ENCODE measurements at regions not wholly inside any gene's neighbourhood (a gene's known extent, or its start where the extent isn't known, plus 50 kb on each side); places are given as distances from the start of the nearest gene placed in this dataset.
A peak's percentile ranks its signal among the peaks of the same experiment; 100 is the strongest.
"Not testable (repeated sequence)": the region's sequence is repeated elsewhere in the genome, so short reads cannot be mapped to it uniquely, and the experiment has no call there.

GRCh38 chr7:106713452-106713851, 52.5 kb upstream of the CCDC71L start:
- not testable (repeated sequence) for DNase-seq (ENCODE audit: low spot score); FAIRE-seq

- not testable (repeated sequence) for DNase-seq (ENCODE audit: low spot score); FAIRE-seq
Measured at GRCh38 chr7:106714590-106715442, 53.9 kb upstream of the CCDC71L start.

- FAIRE-seq (peak; percentile 40), DNase-seq (ENCODE audit: low spot score) (no peak)
Measured at GRCh38 chr7:106715730-106716129, 54.8 kb upstream of the CCDC71L start.

DNA sequence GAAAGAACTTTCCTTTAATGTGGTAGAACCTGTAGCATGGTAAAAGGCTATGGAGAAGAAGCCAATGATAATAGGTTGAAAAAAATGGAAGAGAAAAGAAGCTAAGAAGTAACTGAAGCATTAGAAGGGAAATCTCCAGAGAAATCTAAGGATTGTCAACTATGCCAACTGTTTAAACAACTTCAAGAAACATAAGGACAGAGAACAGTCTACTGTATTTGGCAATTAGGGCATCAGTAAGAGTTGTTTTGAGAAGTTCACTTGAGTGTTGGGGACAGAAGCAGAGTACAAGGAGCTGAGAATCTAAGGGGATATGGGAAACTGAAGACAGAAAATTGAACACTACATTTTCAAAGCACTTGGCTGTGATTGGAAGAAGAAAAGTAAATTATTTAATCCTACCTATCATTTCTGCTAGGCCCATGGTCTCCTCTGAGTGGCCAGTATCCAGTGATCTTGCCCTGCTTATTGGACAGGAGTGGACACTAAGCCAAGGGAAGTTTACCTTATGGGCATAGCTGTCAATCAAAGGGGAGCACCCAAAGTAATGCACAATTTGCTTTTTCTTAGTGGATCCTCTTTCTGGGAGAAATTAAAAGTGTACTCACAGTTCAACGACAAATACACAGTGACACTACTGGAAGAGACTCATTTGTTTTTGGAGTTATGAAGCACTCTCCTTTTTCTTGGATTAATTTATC, 56.4 kb upstream of the CCDC71L start:
- FAIRE-seq (no peak), DNase-seq (ENCODE audit: low spot score) (no peak)

GRCh38 chr7:106717955-106718871, 57.3 kb upstream of the CCDC71L start:
- peak; percentile 87 for DNase-seq (ENCODE audit: low spot score)
- FAIRE-seq: no peak

GRCh38 chr7:106720641-106721040, 59.7 kb upstream of the CCDC71L start:
- DNase-seq (ENCODE audit: low spot score) (no peak), FAIRE-seq (no peak)

DNA sequence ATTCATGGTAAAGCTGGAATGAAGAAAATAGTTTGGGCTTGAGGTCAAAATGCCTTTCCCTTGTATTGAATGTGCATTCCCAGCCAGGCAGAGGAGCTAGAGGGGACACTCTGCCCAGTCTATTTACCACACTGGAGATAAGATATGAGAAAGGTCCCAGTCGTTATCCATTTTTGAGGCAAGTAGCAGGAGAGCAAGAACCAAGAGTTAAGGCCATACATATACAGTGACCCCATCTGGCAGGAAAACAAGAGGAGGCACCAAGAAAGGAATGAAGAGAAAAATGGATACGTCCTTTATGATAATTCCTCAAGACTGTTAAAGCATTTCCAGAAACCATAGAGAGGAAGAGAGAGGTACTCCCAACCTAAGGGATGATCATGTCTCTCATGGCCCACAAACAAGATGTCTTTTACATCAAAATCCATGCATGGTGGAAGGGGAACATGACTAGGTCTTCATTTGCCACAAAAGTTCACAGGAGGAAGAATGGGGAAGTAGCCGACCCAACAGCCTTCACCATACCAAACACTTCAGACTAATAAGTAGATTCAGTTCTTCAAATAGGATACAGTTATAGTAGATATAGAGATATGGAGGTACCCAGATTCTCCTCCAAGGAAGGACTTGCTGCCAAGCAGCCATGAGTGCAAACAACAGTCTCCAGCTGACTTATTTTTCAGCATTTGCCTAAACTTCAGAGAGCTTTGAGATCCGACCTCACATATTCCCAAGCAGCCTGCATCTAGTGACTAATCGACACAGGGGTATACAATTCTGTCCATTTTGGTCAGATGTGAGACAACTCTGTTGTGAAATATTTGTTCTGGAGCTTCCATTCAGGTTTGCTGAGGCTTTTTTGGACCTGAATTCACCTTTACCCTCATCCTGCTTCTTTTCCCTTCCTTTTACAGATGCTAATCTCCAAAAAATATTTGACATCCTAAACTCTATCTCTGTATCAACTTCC, 61.1 kb upstream of the CCDC71L start:
- no peak for FAIRE-seq

DNA sequence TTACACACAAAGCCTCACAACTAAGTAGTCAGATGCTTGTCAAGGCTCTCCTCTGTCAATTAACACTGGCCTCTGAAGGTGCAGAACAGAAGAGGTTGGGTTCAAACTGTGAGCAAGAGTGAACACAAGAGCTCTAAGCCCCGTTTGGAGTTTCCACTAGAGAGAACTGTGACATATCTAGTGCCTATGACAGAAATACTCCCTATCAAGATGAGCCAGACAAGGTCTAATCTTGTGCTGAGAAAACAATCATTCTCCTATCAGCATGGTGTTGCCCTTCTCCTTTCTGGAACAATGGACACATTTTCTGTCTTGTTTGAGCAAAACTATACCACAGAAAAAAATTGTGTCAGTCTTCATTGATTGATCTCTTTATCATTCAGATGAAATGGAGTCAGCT, 62.4 kb upstream of the CCDC71L start:
- DNase-seq (ENCODE audit: low spot score): no peak
- no peak for FAIRE-seq

More for the DNA sequence above, 61.1 kb upstream of the CCDC71L start:
- DNase-seq (ENCODE audit: low spot score): no peak

DNA sequence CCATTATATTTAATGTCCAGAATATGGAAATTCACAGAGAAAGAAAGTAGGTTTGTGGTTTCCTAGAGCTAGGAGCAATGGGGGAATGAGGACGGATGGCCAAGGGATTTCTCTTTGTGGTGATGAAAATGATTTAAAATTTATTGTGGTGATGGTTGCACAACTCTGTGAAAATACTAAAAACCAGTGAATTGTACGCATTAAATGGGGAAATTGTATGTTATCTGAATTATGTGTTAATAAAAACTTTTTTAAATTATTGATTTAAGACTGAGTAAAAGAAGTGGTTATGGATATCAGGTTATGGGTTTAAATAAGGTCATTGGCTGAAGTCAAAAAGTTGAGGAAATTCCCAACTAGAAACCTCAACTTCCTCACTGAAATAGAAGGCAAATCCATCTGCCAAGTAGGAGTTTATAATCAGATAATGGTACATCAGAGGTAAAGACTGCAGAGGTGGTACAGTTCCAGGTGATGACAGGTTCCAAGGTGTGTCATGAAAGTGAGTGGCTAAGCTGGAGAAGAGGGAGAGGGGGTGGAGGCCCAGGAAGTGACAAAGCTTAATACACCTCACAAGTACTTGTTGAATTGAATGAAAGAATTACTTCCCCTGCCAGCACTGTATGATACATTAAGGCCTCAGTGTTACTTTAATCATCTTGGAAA, 68.9 kb upstream of the CCDC71L start:
- DNase-seq (ENCODE audit: low spot score) (no peak), FAIRE-seq (no peak)

DNA sequence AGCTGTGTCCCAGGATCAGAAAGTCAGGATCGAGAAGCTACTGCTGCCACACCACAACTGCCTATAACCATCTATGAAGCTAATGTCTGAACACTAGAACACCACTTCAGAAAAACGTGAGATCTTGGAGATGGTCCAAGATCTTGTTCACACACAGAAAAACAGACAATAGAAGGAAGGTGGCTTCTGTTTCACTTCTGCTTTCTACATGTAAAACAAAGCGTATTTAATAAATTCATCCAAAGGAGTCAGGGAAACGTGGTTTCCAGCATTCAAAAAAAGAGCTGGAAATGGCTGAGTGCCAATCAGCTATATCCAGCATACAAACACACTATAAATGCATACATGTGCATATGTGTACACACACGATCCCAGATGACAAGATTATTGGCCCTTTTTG, 70.2 kb upstream of the CCDC71L start:
- DNase-seq (ENCODE audit: low spot score) (no peak), FAIRE-seq (no peak)

DNA sequence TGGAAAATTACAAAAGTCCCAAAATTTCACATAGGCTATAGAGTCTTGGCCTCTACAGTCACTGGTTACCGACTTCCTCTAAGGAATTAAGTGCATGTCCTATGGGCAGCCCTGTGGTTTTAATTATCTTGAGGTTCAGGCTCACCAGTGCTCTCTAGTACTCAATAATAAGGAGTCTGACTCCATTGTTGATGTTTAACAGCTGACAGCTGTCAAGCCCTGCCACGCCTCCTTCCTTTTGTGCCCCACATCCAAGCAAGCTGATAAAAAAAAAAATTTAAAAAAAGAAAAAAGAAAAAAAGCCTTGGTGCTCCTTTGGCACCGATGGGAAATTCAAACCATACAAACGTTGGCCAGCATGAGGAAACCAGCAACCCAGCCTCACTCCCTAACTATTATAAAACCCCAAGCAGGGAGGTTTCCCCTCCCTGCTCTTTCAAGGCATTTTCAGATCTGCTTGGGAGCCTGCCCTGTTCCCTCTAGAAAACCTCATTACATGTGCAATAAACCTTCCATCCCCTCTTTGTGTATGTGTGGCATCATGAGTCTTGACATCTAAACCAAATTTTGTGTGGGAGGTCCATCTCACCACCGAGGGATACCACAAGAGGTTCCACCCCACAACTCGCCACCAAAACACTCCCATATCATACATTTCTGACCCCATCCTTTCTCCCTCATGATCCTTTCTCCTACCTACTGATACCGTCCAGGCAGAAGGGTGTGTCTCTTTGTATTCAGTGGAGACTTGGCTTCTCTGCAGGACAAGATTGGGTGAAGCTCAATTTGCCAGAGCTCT, 70.9 kb upstream of the CCDC71L start:
- DNase-seq (ENCODE audit: low spot score) (no peak), FAIRE-seq (no peak)

DNA sequence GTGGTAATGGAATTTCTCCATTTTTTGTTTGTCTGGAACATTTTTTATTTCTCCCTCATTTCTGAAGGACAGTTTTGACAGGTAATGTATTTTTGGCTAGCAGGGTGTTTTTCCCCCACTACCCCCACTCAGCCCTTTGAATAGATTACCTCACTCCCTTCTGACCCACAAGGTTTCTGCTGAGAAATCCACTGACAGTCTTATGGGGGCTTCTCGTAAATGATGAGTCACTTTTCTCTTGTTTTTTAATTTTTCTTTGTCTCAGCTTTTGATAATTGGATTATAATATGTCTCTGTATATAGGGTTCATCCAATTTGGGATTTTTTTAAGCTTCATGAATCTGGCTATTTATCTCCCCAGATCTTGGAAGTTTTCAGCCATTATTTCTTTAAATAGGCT, 74.7 kb upstream of the CCDC71L start:
- FAIRE-seq (no peak), DNase-seq (ENCODE audit: low spot score) (no peak)

- no peak for DNase-seq (ENCODE audit: low spot score)
- no peak for FAIRE-seq
Measured at GRCh38 chr7:106736123-106736507, 75.2 kb upstream of the CCDC71L start.

GRCh38 chr7:106736508-106737201, 75.7 kb upstream of the CCDC71L start:
- DNase-seq (ENCODE audit: low spot score) (peak; percentile 59), FAIRE-seq (no peak)

GRCh38 chr7:106737202-106737562, 76.2 kb upstream of the CCDC71L start:
- FAIRE-seq: no peak
- no peak for DNase-seq (ENCODE audit: low spot score)

DNA sequence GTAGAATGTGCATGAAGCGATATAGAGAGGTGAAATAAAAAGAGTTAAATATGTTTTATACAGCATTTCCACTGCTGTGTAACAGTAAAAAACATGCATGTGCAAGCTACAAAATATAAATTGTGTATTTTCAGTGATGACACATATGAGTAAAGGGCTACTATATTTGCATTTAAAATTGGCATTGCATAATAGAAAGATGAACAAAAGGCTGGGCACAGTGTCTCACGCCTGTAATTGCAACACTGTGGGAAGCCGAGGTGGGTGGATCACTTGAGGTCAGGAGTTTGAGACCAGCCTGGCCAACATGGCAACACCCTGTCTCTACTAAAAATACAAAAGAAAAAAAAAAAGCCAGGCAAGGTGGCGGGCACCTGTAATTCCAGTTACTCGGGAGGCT, 79.8 kb upstream of the CCDC71L start:
- no peak for DNase-seq (ENCODE audit: low spot score)
- no peak for FAIRE-seq

DNA sequence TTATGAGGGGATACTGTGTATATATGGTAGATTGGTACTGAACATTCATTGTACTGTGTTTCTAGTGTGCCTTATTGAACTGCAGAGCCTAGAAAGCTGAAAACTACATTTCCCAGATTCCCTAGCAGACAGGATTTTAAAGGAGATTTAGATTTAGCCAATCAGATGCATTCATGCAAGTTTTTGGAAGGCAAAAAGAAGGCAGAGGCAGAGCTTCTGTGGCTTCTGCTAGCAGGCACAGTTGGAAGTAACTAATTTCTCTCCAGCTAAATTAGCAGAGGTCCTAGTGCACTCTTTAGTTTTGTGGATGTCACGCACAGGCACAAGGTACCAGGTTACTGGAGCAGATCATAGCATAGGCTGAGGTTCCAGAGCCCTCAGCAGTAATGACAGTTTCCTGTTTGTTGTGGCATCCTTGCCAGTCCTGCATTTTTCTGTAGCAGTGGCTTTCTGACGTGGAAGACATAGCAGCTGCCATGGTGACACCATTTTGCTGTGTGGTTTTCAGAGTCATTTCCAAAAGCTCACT, 83.7 kb upstream of the CCDC71L start:
- no peak for FAIRE-seq
- DNase-seq (ENCODE audit: low spot score): no peak

- DNase-seq (ENCODE audit: low spot score); FAIRE-seq: not testable (repeated sequence)
Measured at GRCh38 chr7:106747301-106747700, 86.3 kb upstream of the CCDC71L start.
